ENCODE measurements at regions not wholly inside any gene's neighbourhood (a gene's known extent, or its start where the extent isn't known, plus 50 kb on each side); places are given as distances from the start of the nearest gene placed in this dataset.

- Histone ChIP-seq H3K4me1 (no peaks in the 10 kb centered on the region), H3K27ac (no peak overlapping the region), H3K4me3 (no peak overlapping the region), H3K27me3 (no peaks in the 10 kb centered on the region), H3K36me3 (no peaks in the 10 kb centered on the region), H3K9me3 (no peaks in the 10 kb centered on the region)
- no peak for DNase-seq
- TF ChIP-seq POLR2A (IDR thresholded peaks at IDR 0.05) (no peak), CTCF (IDR thresholded peaks at IDR 0.05) (no peak)
- intact Hi-C loops (cut with DNase I) = no loop called here
- WGBS, 4 donors = 75 to 97% (median 82%) methylated on average over 1 of the region's 1 CpG
- ATAC-seq = no peak
Observed at GRCh38 chr7:20557116-20557515, 58.4 kb upstream of the ABCB5 start.

GRCh38 chr7:20558963-20559716, 56.3 kb upstream of the ABCB5 start:
- intact Hi-C loops (cut with DNase I) = no loop called here
- Histone ChIP-seq H3K27ac (no peak overlapping the region), H3K36me3 (no peaks in the 10 kb centered on the region), H3K27me3 (no peaks in the 10 kb centered on the region), H3K9me3 (no peaks in the 10 kb centered on the region), H3K4me1 (no peaks in the 10 kb centered on the region), H3K4me3 (no peak overlapping the region)
- 89 to 95% (median 91%) methylated on average over 17 to 22 of the region's 22 CpGs for WGBS, 4 donors
- ATAC-seq (no peak), DNase-seq (no peak)
- TF ChIP-seq CTCF (IDR thresholded peaks at IDR 0.05) = no peak
- no peak for TF ChIP-seq POLR2A (IDR thresholded peaks at IDR 0.05)

GRCh38 chr7:20559883-20560282, 55.6 kb upstream of the ABCB5 start:
- no peaks in the 10 kb centered on the region for H3K9me3 ChIP-seq
- H3K4me1 ChIP-seq = no peaks in the 10 kb centered on the region
- DNase-seq (no peak), ATAC-seq (no peak)
- intact Hi-C loops (cut with DNase I) = no loop called here
- H3K4me3 ChIP-seq = no peak overlapping the region
- WGBS, 4 donors = 91 to 95% (median 94%) methylated on average over 3 to 5 of the region's 5 CpGs
- H3K27me3 ChIP-seq = no peaks in the 10 kb centered on the region
- TF ChIP-seq POLR2A (IDR thresholded peaks at IDR 0.05) (no peak), CTCF (IDR thresholded peaks at IDR 0.05) (no peak)
- no peak overlapping the region for H3K27ac ChIP-seq
- H3K36me3 ChIP-seq = no peaks in the 10 kb centered on the region

- TF ChIP-seq CTCF (IDR thresholded peaks at IDR 0.05) (no peak), POLR2A (IDR thresholded peaks at IDR 0.05) (no peak)
- no peak overlapping the region for H3K27ac ChIP-seq
- no peak overlapping the region for H3K4me3 ChIP-seq
- ATAC-seq = no peak
- intact Hi-C loops (cut with DNase I) = no loop called here
- H3K36me3 ChIP-seq = no peaks in the 10 kb centered on the region
- no peaks in the 10 kb centered on the region for H3K4me1 ChIP-seq
- no peak for DNase-seq
- no peaks in the 10 kb centered on the region for H3K9me3 ChIP-seq
- WGBS, 4 donors = 87 to 92% (median 89%) methylated on average over 11 to 16 of the region's 16 CpGs
- no peaks in the 10 kb centered on the region for H3K27me3 ChIP-seq
Observed at GRCh38 chr7:20560325-20561180, 54.9 kb upstream of the ABCB5 start.
